ENCODE measurements at regions not wholly inside any gene's neighbourhood (a gene's known extent, or its start where the extent isn't known, plus 50 kb on each side); places are given as distances from the start of the nearest gene placed in this dataset.

GRCh38 chr9:106324591-106325280 is 538.2 kb upstream of the ZNF462 start:
- no peaks in the 10 kb centered on the region for H3K4me1 ChIP-seq (ENCODE audit: control insufficient read depth in 4 of 4, insufficient read depth in 4 of 4, low read length in 3 of 4)
- no peak overlapping the region for H3K4me3 ChIP-seq (ENCODE audit: low read depth in 1 of 3, low read length in 3 of 3)
- H3K27ac ChIP-seq (ENCODE audit: low read depth in 1 of 2, low read length in 2 of 2): no peak overlapping the region
- no peak for DNase-seq (ENCODE audit: low spot score)
- H3K9ac ChIP-seq (ENCODE audit: low read depth in 1 of 2, low read length in 2 of 2): no peak overlapping the region
- no peaks in the 10 kb centered on the region for H3K36me3 ChIP-seq (ENCODE audit: control insufficient read depth in 4 of 4, insufficient read depth in 3 of 4, low read depth in 1 of 4, low read length in 3 of 4)
- H3K27me3 ChIP-seq (ENCODE audit: control insufficient read depth in 4 of 4, insufficient read depth in 4 of 4, low read length in 3 of 4): no peaks in the 10 kb centered on the region
- TF ChIP-seq NR2F2 (IDR thresholded peaks at IDR 0.05): no peak
- no peak for TF ChIP-seq MAX (IDR thresholded peaks at IDR 0.05)
- no peak for TF ChIP-seq CTCF (IDR thresholded peaks at IDR 0.05; ENCODE audit: low read depth, low read length, missing input control)
- no peak for TF ChIP-seq RXRA (IDR thresholded peaks at IDR 0.05)
- TF ChIP-seq ATF3 (IDR thresholded peaks at IDR 0.05): no peak
- WGBS: 58% methylated on average over 7 of the region's 7 CpGs
- no peaks in the 10 kb centered on the region for H3K9me3 ChIP-seq (ENCODE audit: control insufficient read depth in 4 of 4, low read length in 3 of 4)

- H3K27ac ChIP-seq (ENCODE audit: low read depth in 1 of 2, low read length in 2 of 2): no peak overlapping the region
- H3K4me3 ChIP-seq (ENCODE audit: low read depth in 1 of 3, low read length in 3 of 3): no peak overlapping the region
- no peaks in the 10 kb centered on the region for H3K9me3 ChIP-seq (ENCODE audit: control insufficient read depth in 4 of 4, low read length in 3 of 4)
- TF ChIP-seq HNF4G (IDR thresholded peaks at IDR 0.05) (no peak), SP1 (IDR thresholded peaks at IDR 0.05) (no peak), ZBTB33 (IDR thresholded peaks at IDR 0.05) (no peak), EGR1 (IDR thresholded peaks at IDR 0.05; ENCODE audit: low read depth in 2 of 2) (no peak), REST (IDR thresholded peaks at IDR 0.05) (no peak), CTCF (IDR thresholded peaks at IDR 0.05; ENCODE audit: low read depth, low read length, missing input control) (no peak), TAF1 (conservative IDR thresholded peaks at IDR 0.05) (no peak), YY1 (IDR thresholded peaks at IDR 0.05) (no peak)
- no peak overlapping the region for H3K9ac ChIP-seq (ENCODE audit: low read depth in 1 of 2, low read length in 2 of 2)
- no peaks in the 10 kb centered on the region for H3K27me3 ChIP-seq (ENCODE audit: control insufficient read depth in 4 of 4, insufficient read depth in 4 of 4, low read length in 3 of 4)
- DNase-seq (ENCODE audit: low spot score): no peak
- WGBS: 97% methylated on average over 4 of the region's 4 CpGs
- no peaks in the 10 kb centered on the region for H3K4me1 ChIP-seq (ENCODE audit: control insufficient read depth in 4 of 4, insufficient read depth in 4 of 4, low read length in 3 of 4)
- no peaks in the 10 kb centered on the region for H3K36me3 ChIP-seq (ENCODE audit: control insufficient read depth in 4 of 4, insufficient read depth in 3 of 4, low read depth in 1 of 4, low read length in 3 of 4)
Observed at GRCh38 chr9:106326493-106326892, 536.5 kb upstream of the ZNF462 start.

Measured in liver (tissue), 8 donors.